Forelimb muscle (tissue), 1 donor: ENCODE measurements at regions not wholly inside any gene's neighbourhood (a gene's known extent, or its start where the extent isn't known, plus 50 kb on each side); places are given as distances from the start of the nearest gene placed in this dataset.
"Not testable (repeated sequence)": the region's sequence is repeated elsewhere in the genome, so short reads cannot be mapped to it uniquely, and the experiment has no call there.

Source experiments
- DNase-seq: peaks from one replicate; pipeline ENCODE4 v3.0.0-alpha.2; 2013; ENCODE audit warnings: low read depth

GRCh38 chr1:96538111-96538641, 183.4 kb upstream of the PTBP2 start:
- DNase-seq: peak; percentile 71

GRCh38 chr1:96538883-96539282, 182.7 kb upstream of the PTBP2 start:
- peak; percentile 96 for DNase-seq

DNA sequence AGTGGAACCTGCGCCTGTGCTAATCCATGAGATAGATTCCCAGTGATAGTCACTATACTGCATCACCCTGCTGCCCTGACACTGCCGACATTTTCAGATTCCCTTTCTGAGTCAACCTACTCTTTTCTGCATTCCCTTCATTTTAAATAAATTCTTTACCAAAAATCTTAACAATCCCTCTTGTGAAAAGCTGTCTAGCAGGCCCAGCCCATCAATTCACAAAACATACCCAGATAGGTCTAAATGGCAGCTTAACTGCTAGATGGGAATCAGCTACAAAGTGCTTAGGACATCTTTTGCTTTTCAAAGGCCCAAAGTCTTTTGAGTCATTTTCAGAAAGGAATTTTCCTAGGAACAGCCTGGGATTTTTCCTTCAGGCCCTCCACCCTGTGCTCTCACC, 180.1 kb upstream of the PTBP2 start:
- DNase-seq: no peak

- DNase-seq: no peak
Observed at GRCh38 chr1:96544051-96544830, 177.3 kb upstream of the PTBP2 start.

DNA sequence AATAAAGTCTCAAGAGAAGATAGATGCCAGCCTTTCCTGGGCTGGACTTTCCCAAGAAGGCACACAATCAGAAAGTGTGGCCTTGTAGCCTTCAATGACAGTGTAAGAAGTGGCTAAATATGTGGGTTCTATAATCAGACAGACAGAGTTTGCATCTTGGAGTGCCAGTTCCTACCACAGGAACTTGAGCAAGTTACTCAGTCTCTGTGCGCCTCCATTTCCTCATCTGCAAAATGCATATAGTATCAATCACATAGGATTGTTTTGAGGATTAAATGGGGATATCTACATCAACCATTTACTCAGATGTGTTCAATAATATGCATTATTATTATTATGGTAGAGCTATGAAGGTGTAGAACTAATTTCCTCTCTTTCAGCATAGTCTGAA, 176.8 kb upstream of the PTBP2 start:
- DNase-seq: no peak

DNA sequence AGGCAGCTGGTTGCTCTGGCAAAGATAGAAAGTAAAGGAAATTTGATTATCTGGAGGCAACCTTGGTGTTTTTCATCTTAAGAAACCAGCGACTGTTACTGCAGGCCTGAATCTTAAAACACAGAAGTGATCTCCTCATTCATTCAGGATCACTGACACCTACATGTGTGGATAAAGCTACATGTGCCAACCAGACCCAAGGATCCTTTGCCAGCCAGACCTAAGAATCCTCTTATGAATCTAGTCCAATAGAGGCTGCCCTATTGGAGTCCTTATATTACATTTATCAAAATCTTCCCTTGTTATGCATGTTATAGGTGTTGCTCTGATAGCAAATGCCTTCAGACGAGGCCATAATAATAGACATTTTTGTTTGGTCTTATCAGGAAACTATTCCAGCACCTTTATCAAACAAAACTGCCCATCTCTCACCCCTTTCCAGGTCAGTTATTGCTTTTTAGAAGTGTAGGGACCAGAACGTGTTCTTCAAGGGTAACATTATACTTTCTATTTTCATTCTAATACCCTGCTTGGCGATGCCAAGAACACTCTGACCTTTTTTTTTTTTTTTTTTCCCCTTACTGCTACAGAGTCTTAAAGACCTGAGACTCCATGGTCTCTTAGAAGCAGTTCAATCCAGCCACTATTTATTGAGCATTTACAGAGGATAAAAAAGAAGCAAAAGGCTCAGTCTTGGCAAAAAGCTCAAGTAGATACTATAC, 175.5 kb upstream of the PTBP2 start:
- DNase-seq: no peak

- DNase-seq: no peak
Observed at GRCh38 chr1:96550061-96550460, 171.5 kb upstream of the PTBP2 start.

DNA sequence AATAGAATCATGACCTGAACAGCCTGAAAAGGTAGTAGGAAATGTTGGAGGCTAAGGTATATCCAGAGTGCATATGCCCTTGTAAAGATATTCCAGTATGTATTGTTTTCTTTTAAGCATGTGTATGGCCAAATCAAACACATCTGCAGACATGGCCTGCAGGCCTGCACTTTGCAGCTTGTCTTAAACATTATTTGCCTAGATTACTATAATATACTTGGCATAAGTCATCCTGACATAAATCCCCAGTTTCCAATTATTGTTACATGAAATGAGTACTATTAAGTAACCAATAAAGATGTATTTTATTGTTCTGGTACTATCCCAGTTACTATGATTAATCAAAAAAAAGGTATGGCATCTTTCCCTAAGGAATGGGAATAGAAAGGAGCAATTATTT, 169.1 kb upstream of the PTBP2 start:
- no peak for DNase-seq

DNA sequence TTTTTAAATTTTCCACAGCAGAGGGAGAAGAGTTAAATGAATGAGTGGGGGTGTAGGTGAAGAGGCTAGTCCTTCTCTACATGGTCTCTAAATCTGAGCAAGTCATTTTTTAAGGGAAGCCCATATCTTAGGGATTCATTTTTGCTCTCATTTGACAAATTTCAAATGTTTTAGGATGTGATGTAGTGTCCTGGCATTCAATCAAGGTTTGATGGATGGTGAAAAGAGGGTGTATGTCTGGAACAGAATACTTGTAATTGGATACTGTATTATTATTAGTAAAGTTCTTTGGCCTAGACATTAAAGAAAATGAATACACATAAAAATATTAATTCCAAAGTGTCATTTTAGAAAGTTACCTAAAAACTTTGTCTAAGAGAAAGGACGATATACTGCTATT, 167.8 kb upstream of the PTBP2 start:
- DNase-seq: no peak

DNA sequence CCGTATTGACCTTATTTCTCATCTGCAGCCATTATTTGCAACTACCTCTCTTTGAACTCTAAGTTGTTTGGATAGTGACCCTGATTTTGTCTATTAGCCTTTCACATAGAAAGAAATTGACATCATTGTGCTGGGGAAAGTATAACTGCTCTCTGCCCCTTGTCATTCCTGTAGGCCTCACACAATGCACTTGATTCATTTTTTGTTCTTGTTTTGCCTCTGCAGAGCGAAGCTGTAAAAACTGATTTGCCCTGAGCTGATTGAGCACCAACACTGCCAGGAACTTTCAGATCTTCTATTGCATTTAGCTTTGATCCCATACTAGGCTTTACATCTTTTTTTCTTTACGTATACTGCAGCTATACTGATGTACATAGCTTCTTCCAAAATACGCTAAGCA, 167.2 kb upstream of the PTBP2 start:
- DNase-seq: no peak

DNA sequence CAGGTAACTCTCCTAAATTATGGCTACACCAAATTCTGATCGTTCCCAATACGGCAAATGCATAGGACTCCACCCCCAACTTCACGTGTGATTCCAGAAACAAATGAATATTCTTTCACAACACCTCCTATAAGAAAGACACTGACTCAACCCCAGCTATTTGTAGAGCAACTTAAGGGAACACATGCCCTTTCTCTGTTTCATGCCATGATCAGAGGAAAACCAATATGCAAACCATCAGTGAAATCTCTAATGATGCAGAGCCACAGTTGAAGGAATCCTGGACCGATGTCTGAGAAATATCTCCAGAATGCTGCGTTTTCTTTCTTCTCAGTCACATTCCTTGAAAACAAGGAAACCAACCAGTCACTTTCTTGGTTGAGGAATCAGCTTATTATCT, 164.2 kb upstream of the PTBP2 start:
- DNase-seq: no peak

- no peak for DNase-seq
Observed at GRCh38 chr1:96558635-96559034, 162.9 kb upstream of the PTBP2 start.

GRCh38 chr1:96559181-96559580, 162.4 kb upstream of the PTBP2 start:
- no peak for DNase-seq

DNA sequence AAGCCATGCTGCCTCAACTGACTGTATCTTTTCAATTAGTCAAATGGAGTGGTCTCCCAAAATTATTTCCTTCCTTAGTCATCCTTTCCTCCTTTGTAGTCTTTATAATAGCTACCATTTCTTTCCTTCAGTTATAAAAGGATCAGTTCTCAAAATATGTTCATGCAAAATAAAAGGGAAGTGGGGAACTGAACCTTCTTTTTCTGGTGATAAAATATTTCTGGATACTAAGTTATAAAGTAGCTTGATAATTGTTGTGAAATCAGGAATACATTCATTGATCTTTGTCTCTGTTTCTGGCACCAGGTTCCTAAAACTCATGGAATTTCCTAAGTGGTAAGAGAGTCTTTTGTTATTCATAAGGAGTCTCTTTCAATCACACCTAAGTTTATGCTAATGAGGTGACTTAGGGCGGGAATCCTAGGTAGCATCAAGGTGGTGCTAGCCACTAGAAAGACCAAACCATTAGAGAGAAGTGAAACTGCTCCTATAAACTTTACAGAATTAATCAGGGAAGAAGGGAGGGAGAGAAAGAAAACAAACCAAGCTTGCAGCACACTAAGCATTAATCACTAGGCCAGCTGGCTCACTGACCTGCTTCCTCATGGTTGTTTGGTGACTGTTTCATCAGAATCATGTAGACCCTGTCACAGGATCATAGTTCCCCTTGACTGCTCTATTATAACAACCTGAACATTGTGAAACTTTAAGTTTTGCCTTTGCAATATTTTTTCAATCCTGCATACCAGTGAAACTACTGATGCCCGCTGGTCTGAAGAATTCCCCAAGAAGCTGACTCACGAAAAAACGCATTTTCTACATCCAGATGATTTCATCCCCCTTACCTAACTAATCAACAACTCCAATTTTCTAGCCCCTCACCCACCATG, 161.6 kb upstream of the PTBP2 start:
- DNase-seq: no peak

GRCh38 chr1:96562094-96562493, 159.5 kb upstream of the PTBP2 start:
- DNase-seq: no peak

GRCh38 chr1:96564401-96564800, 157.2 kb upstream of the PTBP2 start:
- not testable (repeated sequence) for DNase-seq

GRCh38 chr1:96565546-96565945, 156.0 kb upstream of the PTBP2 start:
- no peak for DNase-seq

- DNase-seq: no peak
Observed at GRCh38 chr1:96568639-96569038, 152.9 kb upstream of the PTBP2 start.

DNA sequence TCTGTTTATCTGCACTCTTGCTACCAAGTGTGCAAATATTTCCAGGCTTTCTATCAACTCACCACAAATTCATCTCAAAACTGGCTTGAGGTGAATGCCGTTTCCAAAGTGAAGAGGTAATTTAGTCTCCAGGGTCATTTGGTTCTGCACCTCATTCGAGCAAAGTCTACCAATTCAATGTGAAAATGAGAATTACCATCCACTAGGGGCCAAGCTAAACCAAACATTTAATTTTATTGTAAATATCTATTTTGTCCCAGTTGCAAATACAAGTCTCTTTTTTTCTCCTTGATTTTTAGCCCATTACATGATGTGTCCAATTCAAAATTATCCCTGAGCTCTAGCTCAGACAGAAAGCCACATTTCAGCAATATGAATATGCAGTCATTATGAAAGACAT, 152.3 kb upstream of the PTBP2 start:
- DNase-seq: no peak

- no peak for DNase-seq
Observed at GRCh38 chr1:96579636-96580035, 141.9 kb upstream of the PTBP2 start.

GRCh38 chr1:96580920-96581319, 140.7 kb upstream of the PTBP2 start:
- DNase-seq: no peak

GRCh38 chr1:96581772-96582171, 139.8 kb upstream of the PTBP2 start:
- DNase-seq: no peak
